ENCODE measurements at regions not wholly inside any gene's neighbourhood (a gene's known extent, or its start where the extent isn't known, plus 50 kb on each side); places are given as distances from the start of the nearest gene placed in this dataset.

- 81% methylated on average over 1 of the region's 1 CpG for WGBS
Observed at GRCh38 chr17:13840254-13840653, 229.1 kb upstream of the COX10 start.

GRCh38 chr17:13843862-13844635 lies 225.3 kb upstream of the COX10 start:
- DNase-seq (ENCODE audit: low spot score), result no peak
- Histone ChIP-seq H3K9me3 (ENCODE audit: control insufficient read depth in 4 of 4, low read length in 3 of 4) (peaks cover 0 to 3% (median 1%) of the 10 kb centered on the region in 4 donors), H3K4me1 (ENCODE audit: control insufficient read depth in 4 of 4, insufficient read depth in 4 of 4, low read length in 3 of 4) (no peaks in the 10 kb centered on the region), H3K27ac (ENCODE audit: low read depth in 1 of 2, low read length in 2 of 2) (no peak overlapping the region), H3K4me3 (ENCODE audit: low read depth in 1 of 3, low read length in 3 of 3) (no peak overlapping the region), H3K27me3 (ENCODE audit: control insufficient read depth in 4 of 4, insufficient read depth in 4 of 4, low read length in 3 of 4) (no peaks in the 10 kb centered on the region), H3K9ac (ENCODE audit: low read depth in 1 of 2, low read length in 2 of 2) (no peak overlapping the region), H3K36me3 (ENCODE audit: control insufficient read depth in 4 of 4, insufficient read depth in 3 of 4, low read depth in 1 of 4, low read length in 3 of 4) (no peaks in the 10 kb centered on the region)
- no peak for TF ChIP-seq RXRA (IDR thresholded peaks at IDR 0.05)
- WGBS, result 80% methylated on average over 4 of the region's 4 CpGs

More at GRCh38 chr17:13840254-13840653, 229.1 kb upstream of the COX10 start:
- Histone ChIP-seq H3K4me1 (ENCODE audit: control insufficient read depth in 4 of 4, insufficient read depth in 4 of 4, low read length in 3 of 4) (no peaks in the 10 kb centered on the region), H3K36me3 (ENCODE audit: control insufficient read depth in 4 of 4, insufficient read depth in 3 of 4, low read depth in 1 of 4, low read length in 3 of 4) (no peaks in the 10 kb centered on the region), H3K9me3 (ENCODE audit: control insufficient read depth in 4 of 4, low read length in 3 of 4) (no peaks in the 10 kb centered on the region), H3K4me3 (ENCODE audit: low read depth in 1 of 3, low read length in 3 of 3) (no peak overlapping the region), H3K9ac (ENCODE audit: low read depth in 1 of 2, low read length in 2 of 2) (no peak overlapping the region), H3K27ac (ENCODE audit: low read depth in 1 of 2, low read length in 2 of 2) (no peak overlapping the region), H3K27me3 (ENCODE audit: control insufficient read depth in 4 of 4, insufficient read depth in 4 of 4, low read length in 3 of 4) (no peaks in the 10 kb centered on the region)
- DNase-seq (ENCODE audit: low spot score), result no peak
- TF ChIP-seq RXRA (IDR thresholded peaks at IDR 0.05), result no peak
- no peak for TF ChIP-seq ZBTB33 (IDR thresholded peaks at IDR 0.05)
- no peak for TF ChIP-seq MAX (IDR thresholded peaks at IDR 0.05)
- no peak for TF ChIP-seq NR2F2 (IDR thresholded peaks at IDR 0.05)
- no peak for TF ChIP-seq TAF1 (conservative IDR thresholded peaks at IDR 0.05)
- no peak for TF ChIP-seq HNF4A (conservative IDR thresholded peaks at IDR 0.05)
- TF ChIP-seq ATF3 (IDR thresholded peaks at IDR 0.05), result no peak
- no peak for TF ChIP-seq GABPA (IDR thresholded peaks at IDR 0.05 in 1 of 2, conservative IDR thresholded peaks at IDR 0.05 in 1 of 2)
- TF ChIP-seq FOXA2 (IDR thresholded peaks at IDR 0.05), result no peak

GRCh38 chr17:13851889-13852288 lies 217.4 kb upstream of the COX10 start:
- Histone ChIP-seq H3K27me3 (ENCODE audit: control insufficient read depth in 4 of 4, insufficient read depth in 4 of 4, low read length in 3 of 4) (no peaks in the 10 kb centered on the region), H3K9me3 (ENCODE audit: control insufficient read depth in 4 of 4, low read length in 3 of 4) (peaks cover 0 to 3% (median 1%) of the 10 kb centered on the region in 4 donors), H3K36me3 (ENCODE audit: control insufficient read depth in 4 of 4, insufficient read depth in 3 of 4, low read depth in 1 of 4, low read length in 3 of 4) (no peaks in the 10 kb centered on the region), H3K9ac (ENCODE audit: low read depth in 1 of 2, low read length in 2 of 2) (no peak overlapping the region), H3K4me3 (ENCODE audit: low read depth in 1 of 3, low read length in 3 of 3) (no peak overlapping the region), H3K27ac (ENCODE audit: low read depth in 1 of 2, low read length in 2 of 2) (no peak overlapping the region), H3K4me1 (ENCODE audit: control insufficient read depth in 4 of 4, insufficient read depth in 4 of 4, low read length in 3 of 4) (no peaks in the 10 kb centered on the region)
- no peak for DNase-seq (ENCODE audit: low spot score)
- 94% methylated on average over 1 of the region's 1 CpG for WGBS
- TF ChIP-seq REST (IDR thresholded peaks at IDR 0.05), result no peak
- TF ChIP-seq SP1 (IDR thresholded peaks at IDR 0.05), result no peak
- TF ChIP-seq GABPA (IDR thresholded peaks at IDR 0.05 in 1 of 2, conservative IDR thresholded peaks at IDR 0.05 in 1 of 2), result no peak
- no peak for TF ChIP-seq CTCF (IDR thresholded peaks at IDR 0.05; ENCODE audit: low read depth, low read length, missing input control)
- no peak for TF ChIP-seq FOXA1 (IDR thresholded peaks at IDR 0.05)
- no peak for TF ChIP-seq TAF1 (conservative IDR thresholded peaks at IDR 0.05)
- TF ChIP-seq FOXA2 (IDR thresholded peaks at IDR 0.05), result no peak
- no peak for TF ChIP-seq RXRA (IDR thresholded peaks at IDR 0.05)
- no peak for TF ChIP-seq HNF4G (IDR thresholded peaks at IDR 0.05)
- TF ChIP-seq ZBTB33 (IDR thresholded peaks at IDR 0.05), result no peak
- no peak for TF ChIP-seq YY1 (IDR thresholded peaks at IDR 0.05)
- no peak for TF ChIP-seq NR2F2 (IDR thresholded peaks at IDR 0.05)
- TF ChIP-seq ATF3 (IDR thresholded peaks at IDR 0.05), result no peak
- TF ChIP-seq MAX (IDR thresholded peaks at IDR 0.05), result no peak
